H9 (cell line): ENCODE measurements at regions not wholly inside any gene's neighbourhood (a gene's known extent, or its start where the extent isn't known, plus 50 kb on each side); places are given as distances from the start of the nearest gene placed in this dataset.

ENCODE experiments used
- DNase-seq: peaks from one replicate; pipeline ENCODE4 v3.0.0-alpha.2; 2017
- H2AFZ ChIP-seq: one replicate; pipeline ENCODE4 v1.6.1; 2013; ENCODE audit warnings: mild to moderate bottlenecking, low read length, control low read depth, moderate library complexity
- H2AK5ac ChIP-seq: 2 replicates; pipeline ENCODE4 v1.6.1; 2013; ENCODE audit warnings: low read length, control low read depth, mixed read lengths; ENCODE audit not compliant: insufficient read length
- H2BK120ac ChIP-seq: one replicate; pipeline ENCODE4 v1.6.1; 2013; ENCODE audit warnings: low read depth, mild to moderate bottlenecking, low read length, control low read depth, inconsistent platforms; ENCODE audit not compliant: poor library complexity, severe bottlenecking
- H2BK12ac ChIP-seq: 2 replicates; pipeline ENCODE4 v1.6.1; 2013; ENCODE audit warnings: low read length, control low read depth, mixed read lengths, low read depth; ENCODE audit not compliant: insufficient read length
- H2BK15ac ChIP-seq: 2 replicates; pipeline ENCODE4 v1.6.1; 2013; ENCODE audit warnings: low read depth, low read length, control low read depth
- H2BK20ac ChIP-seq: one replicate; pipeline ENCODE4 v1.6.1; 2013; ENCODE audit warnings: low read depth, mild to moderate bottlenecking, low read length, control low read depth, inconsistent platforms; ENCODE audit not compliant: poor library complexity, severe bottlenecking
- H2BK5ac ChIP-seq: 2 replicates; pipeline ENCODE4 v1.6.1; 2013; ENCODE audit warnings: low read length, control low read depth, mixed read lengths; ENCODE audit not compliant: insufficient read length
- H3K14ac ChIP-seq: 2 replicates; pipeline ENCODE4 v1.6.1; 2013; ENCODE audit warnings: low read length, control low read depth; ENCODE audit not compliant: insufficient read depth
- H3K18ac ChIP-seq: 2 replicates; pipeline ENCODE4 v1.6.1; 2013; ENCODE audit warnings: low read depth, mild to moderate bottlenecking, mixed read lengths, low read length, control low read depth; ENCODE audit not compliant: insufficient read length
- H3K23ac ChIP-seq: 2 replicates; pipeline ENCODE4 v1.6.1; 2013; ENCODE audit warnings: low read length, control low read depth, mixed read lengths, low read depth; ENCODE audit not compliant: insufficient read length
- H3K23me2 ChIP-seq: 2 replicates; pipeline ENCODE4 v1.6.1; 2013; ENCODE audit warnings: low read depth, mild to moderate bottlenecking, mixed read lengths, low read length, control low read depth; ENCODE audit not compliant: insufficient read length, poor library complexity, severe bottlenecking
- H3K27ac ChIP-seq: 2 replicates; pipeline ENCODE4 v1.5.1; 2013; ENCODE audit warnings: low read length, control low read depth, mixed read lengths, low read depth; ENCODE audit not compliant: insufficient read length
- H3K27me3 ChIP-seq: 2 replicates; pipeline ENCODE4 v1.6.1; 2013; ENCODE audit warnings: low read length, control low read depth, inconsistent platforms; ENCODE audit not compliant: insufficient read depth
- H3K4ac ChIP-seq: 2 replicates; pipeline ENCODE4 v1.6.1; 2013; ENCODE audit warnings: low read depth, mild to moderate bottlenecking, control low read depth, inconsistent platforms, low read length, moderate library complexity
- H3K4me1 ChIP-seq: 2 replicates; pipeline ENCODE4 v1.6.1; 2013; ENCODE audit warnings: low read length, control low read depth, inconsistent platforms; ENCODE audit not compliant: insufficient read depth
- H3K4me2 ChIP-seq: 2 replicates; pipeline ENCODE4 v1.6.1; 2013; ENCODE audit warnings: low read length, control low read depth, mixed read lengths; ENCODE audit not compliant: insufficient read length, insufficient read depth
- H3K56ac ChIP-seq: 2 replicates; pipeline ENCODE4 v1.6.1; 2013; ENCODE audit warnings: low read depth, mild to moderate bottlenecking, mixed read lengths, low read length, control low read depth; ENCODE audit not compliant: insufficient read length
- H3K79me1 ChIP-seq: 2 replicates; pipeline ENCODE4 v1.6.1; 2013; ENCODE audit warnings: low read depth, mild to moderate bottlenecking, moderate library complexity, low read length, control low read depth, inconsistent platforms; ENCODE audit not compliant: insufficient read depth, poor library complexity, severe bottlenecking
- H3K79me2 ChIP-seq: 2 replicates; pipeline ENCODE4 v1.6.1; 2013; ENCODE audit warnings: low read length, control low read depth, inconsistent platforms; ENCODE audit not compliant: insufficient read depth
- H3K9ac ChIP-seq: 2 replicates; pipeline ENCODE4 v1.6.1; 2013; ENCODE audit warnings: low read length, control low read depth, mixed read lengths; ENCODE audit not compliant: insufficient read length; ENCODE audit errors: extremely low read depth
- H3K9me3 ChIP-seq: one replicate; pipeline ENCODE4 v1.6.1; 2013; ENCODE audit warnings: low read depth, low read length, inconsistent platforms; ENCODE audit not compliant: control insufficient read depth
- H3T11ph ChIP-seq: one replicate; pipeline ENCODE4 v1.6.1; 2013; ENCODE audit warnings: mild to moderate bottlenecking, low read length, control low read depth, inconsistent platforms
- H4K20me1 ChIP-seq: one replicate; pipeline ENCODE4 v1.6.1; 2013; ENCODE audit not compliant: control insufficient read depth, insufficient read length, insufficient read depth
- H4K5ac ChIP-seq: 2 replicates; pipeline ENCODE4 v1.6.1; 2013; ENCODE audit warnings: low read depth, mild to moderate bottlenecking, mixed read lengths, low read length, control low read depth; ENCODE audit not compliant: insufficient read length
- H4K8ac ChIP-seq: replicated peaks from 2 replicates; pipeline ENCODE4 v1.6.1; 2013; ENCODE audit warnings: low read length, control low read depth, mixed read lengths, low read depth; ENCODE audit not compliant: insufficient read length
- H4K91ac ChIP-seq: 2 replicates; pipeline ENCODE4 v1.6.1; 2013; ENCODE audit warnings: low read depth, mild to moderate bottlenecking, moderate library complexity, mixed read lengths, low read length, control low read depth; ENCODE audit not compliant: insufficient read length
- H3K27ac Mint-ChIP-seq, 3 experiments: 2 replicates in 2 of 3; 3 replicates in 1 of 3; pipeline ENCODE4 v1.8.0; 2020 to 2021; ENCODE audit warnings: mixed read lengths in 3 of 3, mild to moderate bottlenecking in 1 of 3, moderate library complexity in 1 of 3
- H3K27me3 Mint-ChIP-seq: 2 replicates; pipeline ENCODE4 v1.8.0; 2021; ENCODE audit warnings: low read depth, mild to moderate bottlenecking, moderate library complexity, mixed read lengths
- H3K36me3 Mint-ChIP-seq, 3 experiments: 2 replicates in 2 of 3; 3 replicates in 1 of 3; pipeline ENCODE4 v1.8.0; 2020 to 2021; ENCODE audit warnings: low read depth in 3 of 3, mixed read lengths in 3 of 3; ENCODE audit not compliant: insufficient read depth in 1 of 3
- H3K4me1 Mint-ChIP-seq, 2 experiments: 2 replicates each; pipeline ENCODE4 v1.8.0; 2020; ENCODE audit warnings: mixed read lengths in 2 of 2
- H3K4me3 Mint-ChIP-seq, 2 experiments: 2 replicates in 1 of 2; 3 replicates in 1 of 2; pipeline ENCODE4 v1.8.0; 2020 to 2021; ENCODE audit warnings: mild to moderate bottlenecking in 2 of 2, mixed read lengths in 2 of 2, moderate library complexity in 1 of 2
- H3K9me3 Mint-ChIP-seq, 2 experiments: 2 replicates in 1 of 2; 3 replicates in 1 of 2; pipeline ENCODE4 v1.8.0; 2020; ENCODE audit warnings: mild to moderate bottlenecking in 2 of 2, mixed read lengths in 2 of 2, moderate library complexity in 1 of 2
- WGBS: extraction: QIAGEN DNeasy Blood & Tissue Kit; methylation state at CpG from one replicate; pipeline ENCODE4 v1.1.7; 2013; ENCODE audit warnings: missing lambda C conversion rate, low lambda C conversion rate, mixed read lengths; ENCODE audit not compliant: insufficient read length; ENCODE audit errors: extremely low coverage; 5-methylcytosine and 5-hydroxymethylcytosine counted together
- TF ChIP-seq, protein P1 (sequence below): fragments of 200-600 bp; sonication (generic); conservative IDR thresholded peaks from 3 replicates; pipeline ENCODE4 v1.8.0; 2021; ENCODE audit warnings: antibody characterized with exemption, mild to moderate bottlenecking

DNA sequence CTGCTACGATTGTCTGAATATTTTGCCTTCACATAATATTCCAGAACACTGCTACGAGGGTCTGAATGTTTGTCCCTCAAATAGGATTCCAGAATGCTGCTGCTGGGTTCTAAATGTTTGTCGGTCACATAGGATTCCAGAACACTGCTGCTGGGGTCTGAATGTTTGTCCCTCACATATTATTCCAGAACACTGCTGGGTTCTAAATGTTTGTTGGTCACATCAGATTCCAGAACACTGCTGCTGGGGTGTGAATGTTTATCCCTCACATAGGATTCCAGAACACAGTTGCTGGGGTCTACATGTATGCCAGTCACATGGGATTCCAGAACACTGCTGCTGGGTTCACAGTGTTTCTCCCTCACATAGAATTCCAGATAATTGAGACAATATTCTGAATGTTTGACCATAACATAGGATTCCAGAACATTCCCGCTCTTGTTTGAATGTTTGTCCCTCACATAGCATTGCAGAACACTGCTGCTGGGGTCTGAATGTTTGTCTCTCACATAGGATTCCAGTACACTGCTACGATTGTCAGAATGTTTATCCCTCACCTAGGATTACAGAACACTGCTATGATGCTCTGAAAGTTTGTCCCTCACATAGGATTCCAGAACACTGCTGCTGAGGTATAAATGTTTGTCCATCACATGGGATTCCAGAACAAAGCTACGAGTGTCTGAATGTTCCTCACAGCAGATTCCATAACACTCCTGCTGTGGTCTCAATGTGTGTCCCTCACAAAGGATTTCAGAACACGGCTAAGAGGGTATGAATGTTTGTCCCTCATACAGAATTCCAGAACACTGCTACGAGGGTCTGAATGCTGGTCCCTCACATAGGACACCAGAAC lies 201.8 kb downstream of the FOXD4L6 start:
- H3T11ph ChIP-seq: no peak overlapping the region
- no peak for DNase-seq
- H3K79me1 ChIP-seq: no peaks in the 10 kb centered on the region
- no peak overlapping the region for H2BK5ac ChIP-seq
- no peak overlapping the region for H3K4ac ChIP-seq
- no peak overlapping the region for H4K91ac ChIP-seq
- H4K20me1 ChIP-seq: no peaks in the 10 kb centered on the region
- H2BK20ac ChIP-seq: no peak overlapping the region
- WGBS: no CpG with 5 or more reads among the region's 8 CpGs
- no peak overlapping the region for H3K27ac ChIP-seq
- no peaks in the 10 kb centered on the region for H3K23me2 ChIP-seq
- no peak overlapping the region for H3K9ac ChIP-seq
- no peak overlapping the region for H4K5ac ChIP-seq
- peaks cover 99% of the 10 kb centered on the region in 2 experiments for H3K9me3 Mint-ChIP-seq
- H3K4me3 Mint-ChIP-seq: no peak overlapping the region
- H3K27ac Mint-ChIP-seq: no peak overlapping the region
- no peak overlapping the region for H2BK15ac ChIP-seq
- H3K4me1 ChIP-seq: no peaks in the 10 kb centered on the region
- peaks cover 89% of the 10 kb centered on the region for H3K9me3 ChIP-seq
- no peak overlapping the region for H2AK5ac ChIP-seq
- no peak overlapping the region for H3K18ac ChIP-seq
- H2AFZ ChIP-seq: no peak overlapping the region
- H2BK12ac ChIP-seq: no peak overlapping the region
- TF ChIP-seq, protein P1, sequence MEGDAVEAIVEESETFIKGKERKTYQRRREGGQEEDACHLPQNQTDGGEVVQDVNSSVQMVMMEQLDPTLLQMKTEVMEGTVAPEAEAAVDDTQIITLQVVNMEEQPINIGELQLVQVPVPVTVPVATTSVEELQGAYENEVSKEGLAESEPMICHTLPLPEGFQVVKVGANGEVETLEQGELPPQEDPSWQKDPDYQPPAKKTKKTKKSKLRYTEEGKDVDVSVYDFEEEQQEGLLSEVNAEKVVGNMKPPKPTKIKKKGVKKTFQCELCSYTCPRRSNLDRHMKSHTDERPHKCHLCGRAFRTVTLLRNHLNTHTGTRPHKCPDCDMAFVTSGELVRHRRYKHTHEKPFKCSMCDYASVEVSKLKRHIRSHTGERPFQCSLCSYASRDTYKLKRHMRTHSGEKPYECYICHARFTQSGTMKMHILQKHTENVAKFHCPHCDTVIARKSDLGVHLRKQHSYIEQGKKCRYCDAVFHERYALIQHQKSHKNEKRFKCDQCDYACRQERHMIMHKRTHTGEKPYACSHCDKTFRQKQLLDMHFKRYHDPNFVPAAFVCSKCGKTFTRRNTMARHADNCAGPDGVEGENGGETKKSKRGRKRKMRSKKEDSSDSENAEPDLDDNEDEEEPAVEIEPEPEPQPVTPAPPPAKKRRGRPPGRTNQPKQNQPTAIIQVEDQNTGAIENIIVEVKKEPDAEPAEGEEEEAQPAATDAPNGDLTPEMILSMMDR: no peak
- H3K79me2 ChIP-seq: no peaks in the 10 kb centered on the region
- no peak overlapping the region for H3K14ac ChIP-seq
- H3K27me3 Mint-ChIP-seq: peaks cover 100% of the 10 kb centered on the region
- H3K56ac ChIP-seq: no peak overlapping the region
- no peaks in the 10 kb centered on the region for H3K4me1 Mint-ChIP-seq
- peaks cover 0 to 76% (median 31%) of the 10 kb centered on the region in 3 experiments; a peak in 6 of 7 replicates for H3K36me3 Mint-ChIP-seq
- H2BK120ac ChIP-seq: no peak overlapping the region
- H4K8ac ChIP-seq: no peak overlapping the region
- H3K4me2 ChIP-seq: no peak overlapping the region
- peaks cover 85% of the 10 kb centered on the region for H3K27me3 ChIP-seq
- no peak overlapping the region for H3K23ac ChIP-seq
